ENCODE measurements at regions not wholly inside any gene's neighbourhood (a gene's known extent, or its start where the extent isn't known, plus 50 kb on each side); places are given as distances from the start of the nearest gene placed in this dataset.

GRCh38 chr1:200302192-200302920 lies 107.5 kb downstream of the ZNF281 start (continued):
- TF ChIP-seq HOXA5 (CRISPR knock-in tag; IDR thresholded peaks at IDR 0.05): no peak
- TF ChIP-seq SYNCRIP (IDR thresholded peaks at IDR 0.05; ENCODE audit: insufficient read depth, low read depth, low read length): no peak
- TF ChIP-seq, protein P1, sequence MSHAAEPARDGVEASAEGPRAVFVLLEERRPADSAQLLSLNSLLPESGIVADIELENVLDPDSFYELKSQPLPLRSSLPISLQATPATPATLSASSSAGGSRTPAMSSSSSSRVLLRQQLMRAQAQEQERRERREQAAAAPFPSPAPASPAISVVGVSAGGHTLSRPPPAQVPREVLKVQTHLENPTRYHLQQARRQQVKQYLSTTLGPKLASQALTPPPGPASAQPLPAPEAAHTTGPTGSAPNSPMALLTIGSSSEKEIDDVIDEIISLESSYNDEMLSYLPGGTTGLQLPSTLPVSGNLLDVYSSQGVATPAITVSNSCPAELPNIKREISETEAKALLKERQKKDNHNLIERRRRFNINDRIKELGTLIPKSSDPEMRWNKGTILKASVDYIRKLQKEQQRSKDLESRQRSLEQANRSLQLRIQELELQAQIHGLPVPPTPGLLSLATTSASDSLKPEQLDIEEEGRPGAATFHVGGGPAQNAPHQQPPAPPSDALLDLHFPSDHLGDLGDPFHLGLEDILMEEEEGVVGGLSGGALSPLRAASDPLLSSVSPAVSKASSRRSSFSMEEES (CRISPR knock-in tag; IDR thresholded peaks at IDR 0.05): no peak
- TF ChIP-seq PAWR (CRISPR knock-in tag; IDR thresholded peaks at IDR 0.05; ENCODE audit: borderline replicate concordance): no peak
- TF ChIP-seq, protein P2, sequence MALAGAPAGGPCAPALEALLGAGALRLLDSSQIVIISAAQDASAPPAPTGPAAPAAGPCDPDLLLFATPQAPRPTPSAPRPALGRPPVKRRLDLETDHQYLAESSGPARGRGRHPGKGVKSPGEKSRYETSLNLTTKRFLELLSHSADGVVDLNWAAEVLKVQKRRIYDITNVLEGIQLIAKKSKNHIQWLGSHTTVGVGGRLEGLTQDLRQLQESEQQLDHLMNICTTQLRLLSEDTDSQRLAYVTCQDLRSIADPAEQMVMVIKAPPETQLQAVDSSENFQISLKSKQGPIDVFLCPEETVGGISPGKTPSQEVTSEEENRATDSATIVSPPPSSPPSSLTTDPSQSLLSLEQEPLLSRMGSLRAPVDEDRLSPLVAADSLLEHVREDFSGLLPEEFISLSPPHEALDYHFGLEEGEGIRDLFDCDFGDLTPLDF (CRISPR knock-in tag; IDR thresholded peaks at IDR 0.05): no peak
- peak; percentile 42 for TF ChIP-seq ASH2L (IDR thresholded peaks at IDR 0.05; ENCODE audit: insufficient read length, low read depth, low read length)
- TF ChIP-seq FOXK2 (IDR thresholded peaks at IDR 0.05): no peak
- 0 out of 2 replicates have a peak, but pooled peaks have one; percentile 39 for TF ChIP-seq ARID2 (CRISPR knock-in tag; IDR thresholded peaks at IDR 0.05; ENCODE audit: borderline replicate concordance)
- TF ChIP-seq RFX5 (IDR thresholded peaks at IDR 0.05; ENCODE audit: low read depth, low read length): no peak
- TF ChIP-seq ZNF563 (CRISPR knock-in tag; IDR thresholded peaks at IDR 0.05): no peak
- TF ChIP-seq ZNF660 (CRISPR knock-in tag; IDR thresholded peaks at IDR 0.05; ENCODE audit: borderline replicate concordance, low read depth): no peak
- TF ChIP-seq CEBPG (CRISPR knock-in tag; IDR thresholded peaks at IDR 0.05): no peak
- no peak for TF ChIP-seq PREB (CRISPR knock-in tag; IDR thresholded peaks at IDR 0.05)
- no peak for TF ChIP-seq ZNF558 (CRISPR knock-in tag; IDR thresholded peaks at IDR 0.05; ENCODE audit: borderline replicate concordance)
- TF ChIP-seq ZNF431 (CRISPR knock-in tag; IDR thresholded peaks at IDR 0.05; ENCODE audit: borderline replicate concordance, low read depth): no peak
- TF ChIP-seq ZFP91 (CRISPR knock-in tag; IDR thresholded peaks at IDR 0.05; ENCODE audit: borderline replicate concordance): no peak; the same call in 1 of the 2 replicates
- no peak for TF ChIP-seq ZNF20 (CRISPR knock-in tag; IDR thresholded peaks at IDR 0.05)
- TF ChIP-seq, protein P3, sequence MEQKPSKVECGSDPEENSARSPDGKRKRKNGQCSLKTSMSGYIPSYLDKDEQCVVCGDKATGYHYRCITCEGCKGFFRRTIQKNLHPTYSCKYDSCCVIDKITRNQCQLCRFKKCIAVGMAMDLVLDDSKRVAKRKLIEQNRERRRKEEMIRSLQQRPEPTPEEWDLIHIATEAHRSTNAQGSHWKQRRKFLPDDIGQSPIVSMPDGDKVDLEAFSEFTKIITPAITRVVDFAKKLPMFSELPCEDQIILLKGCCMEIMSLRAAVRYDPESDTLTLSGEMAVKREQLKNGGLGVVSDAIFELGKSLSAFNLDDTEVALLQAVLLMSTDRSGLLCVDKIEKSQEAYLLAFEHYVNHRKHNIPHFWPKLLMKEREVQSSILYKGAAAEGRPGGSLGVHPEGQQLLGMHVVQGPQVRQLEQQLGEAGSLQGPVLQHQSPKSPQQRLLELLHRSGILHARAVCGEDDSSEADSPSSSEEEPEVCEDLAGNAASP (CRISPR knock-in tag; IDR thresholded peaks at IDR 0.05; ENCODE audit: borderline replicate concordance): no peak
- no peak for TF ChIP-seq MEF2D (CRISPR knock-in tag; IDR thresholded peaks at IDR 0.05)
- TF ChIP-seq ZNF629 (CRISPR knock-in tag; conservative IDR thresholded peaks at IDR 0.05): no peak
- TF ChIP-seq ZSCAN30 (CRISPR knock-in tag; IDR thresholded peaks at IDR 0.05): no peak
- TF ChIP-seq KDM3A (CRISPR knock-in tag; IDR thresholded peaks at IDR 0.05; ENCODE audit: low read depth): no peak

Measured in HepG2 (cell line).